CD4-positive, alpha-beta T cell (primary cell): ENCODE measurements at regions not wholly inside any gene's neighbourhood (a gene's known extent, or its start where the extent isn't known, plus 50 kb on each side); places are given as distances from the start of the nearest gene placed in this dataset.

Experiments
- ATAC-seq: fragments of 200-7000 bp; cut with Tn5 transposase; one replicate; pipeline ENCODE4 v1.10.0; 2022; ENCODE audit warnings: mild to moderate bottlenecking; ENCODE audit not compliant: poor library complexity
- CTCF ChIA-PET: fragments of 350-600 bp; sonication (Branson Sonifier 250); formaldehyde crosslinking; loops from one replicate; lab custom pipeline; 2021; ENCODE audit warnings: antibody characterized with exemption, inconsistent platforms; lab: Charles Lee
- POLR2A ChIA-PET: fragments of 350-600 bp; sonication (Branson Sonifier 250); formaldehyde crosslinking; loops from one replicate; lab custom pipeline; 2021; ENCODE audit warnings: antibody characterized with exemption, inconsistent platforms; lab: Charles Lee
- DNase-seq, 14 experiments: peaks; one replicate each; pipeline ENCODE4 v3.0.0-alpha.2; 2013 to 2020; ENCODE audit warnings: mixed read lengths in 2 of 14
- H3K27ac ChIP-seq, 2 donors: one replicate each; pipeline versions ENCODE4 v1.5.1 to v1.7.0; 2013; ENCODE audit warnings: low read length in 2 of 2, low read depth in 1 of 2, mild to moderate bottlenecking in 1 of 2
- H3K27me3 ChIP-seq, 2 experiments: 1 replicate in 1 of 2; 2 replicates in 1 of 2; pipeline versions ENCODE4 v1.6.1 to v1.7.0; 2013; ENCODE audit warnings: low read length in 2 of 2, control low read depth in 1 of 2, mild to moderate bottlenecking in 1 of 2, moderate library complexity in 1 of 2; ENCODE audit not compliant: insufficient read depth in 2 of 2, control insufficient read depth in 1 of 2
- H3K36me3 ChIP-seq: one replicate; pipeline ENCODE4 v1.6.1; 2013; ENCODE audit warnings: low read length, control low read depth; ENCODE audit not compliant: insufficient read depth
- H3K4me1 ChIP-seq: one replicate; pipeline ENCODE4 v1.6.1; 2013; ENCODE audit warnings: low read length, control low read depth; ENCODE audit not compliant: insufficient read depth
- H3K4me3 ChIP-seq: one replicate; pipeline ENCODE4 v1.5.1; 2013; ENCODE audit warnings: mild to moderate bottlenecking, low read length, moderate library complexity
- H3K9me3 ChIP-seq, 2 experiments: 1 replicate in 1 of 2; 2 replicates in 1 of 2; pipeline versions ENCODE4 v1.6.1 to v1.7.0; 2013; ENCODE audit warnings: low read length in 2 of 2, mild to moderate bottlenecking in 2 of 2, control low read depth in 1 of 2, moderate library complexity in 1 of 2; ENCODE audit not compliant: control insufficient read depth in 1 of 2, insufficient read depth in 1 of 2
- H3K27ac Mint-ChIP-seq: one replicate; pipeline ENCODE4 v1.8.0; 2020; ENCODE audit warnings: mixed read lengths
- H3K27me3 Mint-ChIP-seq: one replicate; pipeline ENCODE4 v1.8.0; 2021; ENCODE audit warnings: mixed read lengths
- H3K36me3 Mint-ChIP-seq: one replicate; pipeline ENCODE4 v1.8.0; 2021; ENCODE audit warnings: low read depth, mixed read lengths
- H3K4me1 Mint-ChIP-seq: one replicate; pipeline ENCODE4 v1.8.0; 2021; ENCODE audit warnings: low read depth, mixed read lengths
- H3K4me3 Mint-ChIP-seq: one replicate; pipeline ENCODE4 v1.8.0; 2020; ENCODE audit warnings: mild to moderate bottlenecking, mixed read lengths
- H3K9me3 Mint-ChIP-seq: one replicate; pipeline ENCODE4 v1.8.0; 2020; ENCODE audit warnings: mixed read lengths
- intact Hi-C, 2 experiments: fragments of 100-400 bp; cut with DNase I in 1 of 2; cut with micrococcal nuclease in 1 of 2; formaldehyde crosslinking; loops; one replicate each; pipeline versions ENCODE4 v1.15.1 to v1.9.0; 2023 to 2025; cut with DNase I, micrococcal nuclease
- TF ChIP-seq, protein P1 (sequence below): fragments of 200-600 bp; IDR thresholded peaks from one replicate; pipeline ENCODE4 v1.8.0; 2022; ENCODE audit warnings: antibody characterized with exemption, mild to moderate bottlenecking

DNA sequence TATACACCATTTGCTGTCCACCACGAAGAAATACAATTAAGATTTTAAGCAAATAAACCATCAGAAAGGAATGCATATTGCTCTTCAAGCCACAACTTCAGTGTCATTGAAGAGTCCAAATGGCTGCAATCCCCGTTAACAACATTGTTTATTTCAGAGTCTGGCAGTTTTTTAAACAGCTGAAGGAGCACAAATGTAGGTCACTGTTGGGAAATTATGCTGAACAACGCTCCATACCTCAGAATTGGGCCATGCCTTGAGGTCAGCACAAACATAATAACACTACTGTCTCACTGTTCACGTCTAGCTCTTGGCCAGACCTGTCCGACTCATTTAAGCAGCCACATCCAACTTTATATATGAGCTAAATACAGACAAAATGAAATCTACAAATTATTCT is 453.9 kb upstream of the GHITM start:
- Histone ChIP-seq H3K36me3 (no peaks in the 10 kb centered on the region), H3K4me1 (no peaks in the 10 kb centered on the region), H3K9me3 (no peaks in the 10 kb centered on the region), H3K4me3 (no peak overlapping the region), H3K27ac (no peak overlapping the region), H3K27me3 (no peaks in the 10 kb centered on the region)
- ChIA-PET CTCF (no interaction called here), POLR2A (no interaction called here)
- intact Hi-C loops, result no loop called here
- H3K4me3 Mint-ChIP-seq, result no peak overlapping the region
- peaks cover 12% of the 10 kb centered on the region for H3K4me1 Mint-ChIP-seq
- TF ChIP-seq, protein P1, sequence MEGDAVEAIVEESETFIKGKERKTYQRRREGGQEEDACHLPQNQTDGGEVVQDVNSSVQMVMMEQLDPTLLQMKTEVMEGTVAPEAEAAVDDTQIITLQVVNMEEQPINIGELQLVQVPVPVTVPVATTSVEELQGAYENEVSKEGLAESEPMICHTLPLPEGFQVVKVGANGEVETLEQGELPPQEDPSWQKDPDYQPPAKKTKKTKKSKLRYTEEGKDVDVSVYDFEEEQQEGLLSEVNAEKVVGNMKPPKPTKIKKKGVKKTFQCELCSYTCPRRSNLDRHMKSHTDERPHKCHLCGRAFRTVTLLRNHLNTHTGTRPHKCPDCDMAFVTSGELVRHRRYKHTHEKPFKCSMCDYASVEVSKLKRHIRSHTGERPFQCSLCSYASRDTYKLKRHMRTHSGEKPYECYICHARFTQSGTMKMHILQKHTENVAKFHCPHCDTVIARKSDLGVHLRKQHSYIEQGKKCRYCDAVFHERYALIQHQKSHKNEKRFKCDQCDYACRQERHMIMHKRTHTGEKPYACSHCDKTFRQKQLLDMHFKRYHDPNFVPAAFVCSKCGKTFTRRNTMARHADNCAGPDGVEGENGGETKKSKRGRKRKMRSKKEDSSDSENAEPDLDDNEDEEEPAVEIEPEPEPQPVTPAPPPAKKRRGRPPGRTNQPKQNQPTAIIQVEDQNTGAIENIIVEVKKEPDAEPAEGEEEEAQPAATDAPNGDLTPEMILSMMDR, result no peak
- ATAC-seq, result no peak
- no peaks in the 10 kb centered on the region for H3K27me3 Mint-ChIP-seq
- H3K27ac Mint-ChIP-seq, result no peak overlapping the region
- no peaks in the 10 kb centered on the region for H3K36me3 Mint-ChIP-seq
- no peaks in the 10 kb centered on the region for H3K9me3 Mint-ChIP-seq
- no peak for DNase-seq

DNA sequence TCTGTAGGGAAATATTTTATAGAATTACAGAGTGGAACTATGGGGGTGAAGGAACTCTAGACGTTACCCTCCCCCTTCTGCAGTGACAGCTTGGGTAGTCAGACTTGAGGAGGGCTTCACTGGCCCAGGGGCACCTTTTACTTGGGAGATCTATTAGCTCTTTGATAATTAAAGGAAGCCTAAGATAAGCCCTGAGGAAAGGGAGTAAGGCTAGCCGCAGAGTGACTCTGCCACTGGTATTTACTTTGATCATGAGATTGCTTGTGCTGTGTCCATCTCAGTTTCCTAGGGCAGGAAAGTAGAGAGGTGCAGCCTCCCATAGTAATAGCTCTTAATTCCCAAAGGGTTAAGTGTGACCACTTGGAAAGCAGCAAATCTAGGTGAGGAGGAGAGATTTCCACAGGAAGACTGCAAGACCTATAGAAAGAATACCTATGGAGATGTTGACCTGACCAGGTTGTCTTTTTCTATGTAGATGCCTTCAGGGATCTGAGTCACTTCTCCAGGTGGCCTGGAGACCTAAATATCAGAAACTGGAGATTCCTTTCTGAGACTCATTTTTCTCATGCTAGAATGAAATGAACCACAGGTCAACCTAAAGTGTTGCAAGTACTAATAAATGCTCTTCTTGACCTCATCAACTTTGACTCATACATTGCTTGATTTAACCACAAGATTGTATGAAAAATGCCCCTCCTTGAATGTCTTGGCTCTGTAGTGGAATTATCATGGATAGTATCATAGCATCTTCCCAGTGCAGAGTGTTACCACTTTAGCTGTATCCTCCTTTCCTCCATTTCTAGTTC is 447.3 kb upstream of the GHITM start:
- ATAC-seq (no peak), DNase-seq (no peak)
- CTCF ChIA-PET, result no interaction called here
- Histone ChIP-seq H3K4me3 (no peak overlapping the region), H3K9me3 (peaks cover 0 to 3% of the 10 kb centered on the region in 2 experiments), H3K27me3 (no peaks in the 10 kb centered on the region), H3K36me3 (no peaks in the 10 kb centered on the region), H3K27ac (no peak overlapping the region), H3K4me1 (no peaks in the 10 kb centered on the region)
- intact Hi-C loops, result no loop called here
- Mint-ChIP-seq H3K4me3 (no peak overlapping the region), H3K27me3 (no peaks in the 10 kb centered on the region), H3K9me3 (no peaks in the 10 kb centered on the region), H3K4me1 (no peaks in the 10 kb centered on the region), H3K27ac (no peak overlapping the region), H3K36me3 (no peaks in the 10 kb centered on the region)
- POLR2A ChIA-PET, result no interaction called here
- TF ChIP-seq, protein P1, result no peak

DNA sequence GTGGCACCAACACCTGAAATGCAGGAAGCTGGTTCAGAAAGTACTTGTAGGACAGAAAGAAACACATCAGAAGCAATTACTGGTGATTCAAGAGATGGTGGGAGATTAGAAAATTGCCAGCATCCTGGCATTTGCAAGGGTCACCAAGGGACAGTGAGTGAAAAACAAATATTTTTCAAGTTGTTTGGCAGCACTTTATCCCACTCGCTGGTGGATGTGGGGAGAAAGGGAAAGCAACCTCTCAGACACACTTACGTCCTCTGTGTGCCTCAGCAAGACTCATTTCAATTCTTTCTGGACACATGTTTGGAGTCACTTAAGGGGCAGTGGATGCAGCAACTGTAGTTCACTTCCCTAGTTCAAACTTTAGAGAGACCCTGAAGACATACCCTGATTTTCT is 440.4 kb upstream of the GHITM start:
- intact Hi-C loops, result no loop called here
- H3K27me3 ChIP-seq, result no peaks in the 10 kb centered on the region
- no peak overlapping the region for H3K27ac ChIP-seq
- TF ChIP-seq, protein P1, result no peak
- Mint-ChIP-seq H3K9me3 (no peaks in the 10 kb centered on the region), H3K27ac (no peak overlapping the region), H3K4me1 (no peaks in the 10 kb centered on the region), H3K27me3 (no peaks in the 10 kb centered on the region), H3K36me3 (no peaks in the 10 kb centered on the region), H3K4me3 (no peak overlapping the region)
- ATAC-seq (no peak), DNase-seq (no peak)
- CTCF ChIA-PET, result no interaction called here
- no peaks in the 10 kb centered on the region for H3K36me3 ChIP-seq
- no peak overlapping the region for H3K4me3 ChIP-seq
- POLR2A ChIA-PET, result no interaction called here
- no peaks in the 10 kb centered on the region for H3K4me1 ChIP-seq
- H3K9me3 ChIP-seq, result peaks cover 0 to 3% of the 10 kb centered on the region in 2 experiments
